Activated B cell treated with CpG ODN at 0.5 μM for 24 hours (primary cell): ENCODE measurements at regions not wholly inside any gene's neighbourhood (a gene's known extent, or its start where the extent isn't known, plus 50 kb on each side); places are given as distances from the start of the nearest gene placed in this dataset.

Experiments used
- ATAC-seq: fragments of 200-7000 bp; cut with Tn5 transposase; one replicate; pipeline ENCODE4 v1.10.0; 2021; ENCODE audit warnings: low read depth, mild to moderate bottlenecking, moderate library complexity
- CTCF ChIA-PET: fragments of 350-600 bp; sonication (Branson Sonifier 250); formaldehyde crosslinking; loops from one replicate; lab custom pipeline; 2021; ENCODE audit warnings: antibody characterized with exemption; lab: Charles Lee
- POLR2A ChIA-PET: fragments of 350-600 bp; sonication (Branson Sonifier 250); formaldehyde crosslinking; loops from one replicate; lab custom pipeline; 2021; ENCODE audit warnings: antibody characterized with exemption; lab: Charles Lee
- DNase-seq: peaks from one replicate; pipeline ENCODE4 v3.0.0; 2022
- H3K27ac Mint-ChIP-seq: one replicate; pipeline ENCODE4 v1.8.0; 2020; ENCODE audit warnings: mixed read lengths
- H3K27me3 Mint-ChIP-seq: one replicate; pipeline ENCODE4 v1.8.0; 2021; ENCODE audit warnings: mixed read lengths
- H3K36me3 Mint-ChIP-seq: one replicate; pipeline ENCODE4 v1.8.0; 2021; ENCODE audit warnings: low read depth, mixed read lengths
- H3K4me1 Mint-ChIP-seq: one replicate; pipeline ENCODE4 v1.8.0; 2021; ENCODE audit warnings: mixed read lengths
- H3K4me3 Mint-ChIP-seq: one replicate; pipeline ENCODE4 v1.8.0; 2020; ENCODE audit warnings: mild to moderate bottlenecking, mixed read lengths
- H3K9me3 Mint-ChIP-seq: one replicate; pipeline ENCODE4 v1.8.0; 2020; ENCODE audit warnings: mixed read lengths
- CTCF ChIP-seq: fragments of 200-600 bp; IDR thresholded peaks from one replicate; pipeline ENCODE4 v1.8.0; 2022; ENCODE audit warnings: antibody characterized with exemption, mild to moderate bottlenecking
- intact Hi-C: fragments of 100-400 bp; cut with micrococcal nuclease; formaldehyde crosslinking; loops from one replicate; pipeline ENCODE4 v1.15.1; 2024

DNA sequence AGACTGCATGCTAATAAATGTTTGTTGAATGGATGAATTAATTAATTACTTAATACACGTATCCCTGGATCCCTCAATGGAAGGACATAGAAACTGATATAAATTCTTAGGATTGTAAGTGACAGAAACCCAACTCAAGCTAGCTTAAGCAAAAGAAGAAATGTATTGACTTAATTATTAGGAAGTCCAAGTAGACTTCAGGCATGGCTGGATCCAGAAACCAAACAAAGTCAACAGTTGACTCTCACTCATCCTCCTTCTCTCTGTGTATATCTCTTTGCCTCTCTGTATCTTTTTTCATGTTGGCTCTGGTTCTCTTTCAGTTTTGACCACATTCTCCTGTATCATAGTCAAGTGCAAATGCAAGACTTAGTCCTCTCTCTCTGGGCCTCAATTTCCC, 82.0 kb upstream of the CTNNBL1 start:
- peaks cover 18% of the 10 kb centered on the region for H3K27me3 Mint-ChIP-seq
- H3K27ac Mint-ChIP-seq = no peak overlapping the region

DNA sequence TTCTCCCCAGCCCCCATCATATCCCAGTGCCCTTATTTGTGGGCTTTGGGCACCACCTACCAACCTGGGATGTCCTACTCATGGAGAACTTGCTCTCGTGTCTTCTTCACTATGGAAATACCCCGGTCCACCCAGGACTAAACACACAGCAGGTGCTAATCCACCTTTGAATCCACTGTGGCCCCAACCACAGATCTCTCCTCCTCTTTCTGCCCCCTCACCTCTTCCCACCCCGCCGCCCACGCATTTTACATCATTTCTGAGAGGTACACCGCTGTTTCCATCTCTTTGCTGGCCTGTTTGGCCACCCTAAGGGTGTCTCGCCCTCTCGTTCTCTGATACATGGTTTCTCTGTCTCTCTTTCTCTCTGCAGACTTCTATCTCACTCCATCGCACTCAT, 82.5 kb upstream of the CTNNBL1 start:
- Mint-ChIP-seq H3K27me3 (peaks cover 16% of the 10 kb centered on the region), H3K4me1 (no peaks in the 10 kb centered on the region), H3K27ac (no peak overlapping the region), H3K9me3 (peaks cover 4% of the 10 kb centered on the region), H3K4me3 (no peak overlapping the region), H3K36me3 (no peaks in the 10 kb centered on the region)
- no peak for DNase-seq
- ChIA-PET POLR2A (no interaction called here), CTCF (no interaction called here)
- ATAC-seq = no peak
- intact Hi-C loops = no loop called here
- TF ChIP-seq CTCF = no peak

More for the DNA sequence above, 82.0 kb upstream of the CTNNBL1 start:
- intact Hi-C loops = no loop called here
- ATAC-seq (no peak), DNase-seq (no peak)
- no peaks in the 10 kb centered on the region for H3K36me3 Mint-ChIP-seq
- no peak for TF ChIP-seq CTCF
- ChIA-PET POLR2A (no interaction called here), CTCF (no interaction called here)
- no peaks in the 10 kb centered on the region for H3K4me1 Mint-ChIP-seq
- no peak overlapping the region for H3K4me3 Mint-ChIP-seq
- peaks cover 4% of the 10 kb centered on the region for H3K9me3 Mint-ChIP-seq

DNA sequence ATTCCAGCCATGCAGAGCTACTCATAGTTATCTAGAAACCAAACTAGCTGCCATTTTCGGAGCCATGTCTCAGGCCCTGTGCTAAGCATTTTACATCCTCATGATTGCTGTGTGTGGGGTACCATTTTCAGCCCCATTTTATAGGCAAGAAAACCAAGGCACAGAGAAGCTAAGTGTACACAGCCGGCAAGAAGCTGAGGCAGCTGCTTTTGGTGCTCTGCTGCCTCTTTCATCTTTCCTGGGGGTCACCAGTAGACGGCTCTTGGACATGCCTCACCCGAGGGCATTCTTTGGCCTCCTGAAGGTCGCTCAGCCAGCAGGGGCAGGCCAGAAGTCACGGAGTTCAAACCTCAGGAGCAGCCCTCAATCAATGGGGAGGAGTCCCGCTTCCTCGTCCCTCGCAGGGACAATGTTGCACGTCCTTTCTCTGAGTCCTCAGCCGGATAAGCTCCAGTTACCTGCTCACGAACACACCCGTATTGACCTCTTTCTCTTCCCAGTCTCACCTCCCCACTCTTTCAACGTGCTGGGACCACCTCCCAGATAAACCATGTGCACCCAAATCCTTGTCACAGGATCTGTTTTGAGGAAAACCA, 82.6 kb upstream of the BLCAP start:
- no peaks in the 10 kb centered on the region for H3K36me3 Mint-ChIP-seq
- intact Hi-C loops = no loop called here
- no peaks in the 10 kb centered on the region for H3K9me3 Mint-ChIP-seq
- no peak overlapping the region for H3K27ac Mint-ChIP-seq
- no peak for DNase-seq
- peaks cover 15% of the 10 kb centered on the region for H3K27me3 Mint-ChIP-seq
- no peak for TF ChIP-seq CTCF
- no peak for ATAC-seq
- H3K4me1 Mint-ChIP-seq = no peaks in the 10 kb centered on the region
- ChIA-PET POLR2A (no interaction called here), CTCF (no interaction called here)
- H3K4me3 Mint-ChIP-seq = no peak overlapping the region

- Mint-ChIP-seq H3K9me3 (no peaks in the 10 kb centered on the region), H3K4me3 (no peak overlapping the region), H3K27me3 (peaks cover 38% of the 10 kb centered on the region), H3K36me3 (no peaks in the 10 kb centered on the region), H3K4me1 (no peaks in the 10 kb centered on the region), H3K27ac (no peak overlapping the region)
- DNase-seq = no peak
- no peak for TF ChIP-seq CTCF
- ChIA-PET CTCF (no interaction called here), POLR2A (no interaction called here)
- no peak for ATAC-seq
- intact Hi-C loops = no loop called here
These were observed 75.0 kb upstream of the BLCAP start for GRCh38 chr20:37602634-37603033.

DNA sequence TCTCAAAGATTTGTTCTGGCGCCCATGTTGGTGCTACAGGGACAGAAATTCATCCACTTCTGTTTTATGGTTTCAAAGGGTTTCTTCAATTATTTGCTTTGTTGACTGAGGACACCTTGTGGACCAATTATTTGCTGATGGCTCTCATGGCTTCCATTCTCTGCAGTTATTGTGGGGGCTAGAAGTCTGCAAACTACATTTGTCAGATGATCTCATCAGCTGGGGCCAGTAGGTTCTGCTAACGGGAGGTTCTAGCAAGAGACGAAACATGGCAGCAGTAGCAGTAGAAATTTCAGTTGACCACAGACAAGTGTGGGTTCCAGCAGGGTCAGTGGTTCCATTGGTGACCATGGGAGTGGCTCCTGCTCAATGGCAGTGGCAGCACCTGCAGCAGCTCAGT, 72.8 kb upstream of the BLCAP start:
- H3K27ac Mint-ChIP-seq = no peak overlapping the region
- intact Hi-C loops = no loop called here
- no peaks in the 10 kb centered on the region for H3K4me1 Mint-ChIP-seq
- H3K27me3 Mint-ChIP-seq = peaks cover 41% of the 10 kb centered on the region
- no peaks in the 10 kb centered on the region for H3K36me3 Mint-ChIP-seq
- no peak for TF ChIP-seq CTCF
- ChIA-PET CTCF (no interaction called here), POLR2A (no interaction called here)
- no peak for ATAC-seq
- no peak for DNase-seq
- H3K4me3 Mint-ChIP-seq = no peak overlapping the region
- H3K9me3 Mint-ChIP-seq = no peaks in the 10 kb centered on the region
